HepG2 (cell line): ENCODE measurements at regions not wholly inside any gene's neighbourhood (a gene's known extent, or its start where the extent isn't known, plus 50 kb on each side); places are given as distances from the start of the nearest gene placed in this dataset.

ENCODE experiments used
- DMAP1 ChIP-seq: IDR thresholded peaks from 2 replicates; pipeline ENCODE4 v1.6.1; 2016
- E2F5 ChIP-seq: sonication (generic); formaldehyde crosslinking; conservative IDR thresholded peaks from 2 replicates; pipeline ENCODE4 v1.4.0; 2020; ENCODE audit warnings: missing genetic modification reagents
- FOXC1 ChIP-seq: sonication (generic); formaldehyde crosslinking; IDR thresholded peaks from 2 replicates; pipeline ENCODE4 v1.8.0; 2022; ENCODE audit warnings: mild to moderate bottlenecking, missing genetic modification reagents, borderline replicate concordance
- GABPA ChIP-seq, 2 experiments: IDR thresholded peaks; 2 replicates each; pipeline ENCODE4 v1.6.1; 2011 to 2016; ENCODE audit warnings: low read depth in 2 of 2, low read length in 1 of 2, missing biosample characterization in 1 of 2, missing genetic modification characterization in 1 of 2
- IRF1 ChIP-seq: sonication (generic); formaldehyde crosslinking; IDR thresholded peaks from 2 replicates; pipeline ENCODE4 v1.4.0; 2020; ENCODE audit warnings: low read depth, mild to moderate bottlenecking, missing genetic modification reagents
- KMT2B ChIP-seq: IDR thresholded peaks from 2 replicates; pipeline ENCODE4 v1.6.1; 2016; ENCODE audit warnings: missing genetic modification reagents, missing compliant biosample characterization
- MBD4 ChIP-seq: IDR thresholded peaks from 2 replicates; pipeline ENCODE4 v1.6.1; 2012; ENCODE audit warnings: low read length, inconsistent platforms, borderline replicate concordance
- NAIF1 ChIP-seq: sonication (generic); formaldehyde crosslinking; IDR thresholded peaks from 2 replicates; pipeline ENCODE4 v1.5.0; 2020; ENCODE audit warnings: mild to moderate bottlenecking, missing genetic modification reagents, borderline replicate concordance
- NR3C1 ChIP-seq: sonication (generic); formaldehyde crosslinking; IDR thresholded peaks from 2 replicates; pipeline ENCODE4 v1.4.0; 2020; ENCODE audit warnings: missing genetic modification reagents
- RBFOX2 ChIP-seq: fragments of 200-400 bp; formaldehyde crosslinking; IDR thresholded peaks from 2 replicates; pipeline ENCODE4 v1.6.1; 2017; ENCODE audit warnings: low read depth, mild to moderate bottlenecking, low read length
- RFXAP ChIP-seq: sonication (generic); formaldehyde crosslinking; IDR thresholded peaks from 2 replicates; pipeline ENCODE4 v1.4.0; 2020; ENCODE audit warnings: missing genetic modification reagents, borderline replicate concordance
- SAFB2 ChIP-seq: sonication (generic); formaldehyde crosslinking; IDR thresholded peaks from 2 replicates; pipeline ENCODE4 v1.5.1; 2020; ENCODE audit warnings: missing genetic modification reagents, low read depth, mild to moderate bottlenecking, borderline replicate concordance
- SNRNP70 ChIP-seq: fragments of 200-400 bp; formaldehyde crosslinking; IDR thresholded peaks from 2 replicates; pipeline ENCODE4 v1.6.1; 2017; ENCODE audit warnings: mild to moderate bottlenecking, low read depth, low read length, moderate library complexity
- TARDBP ChIP-seq: sonication (generic); formaldehyde crosslinking; IDR thresholded peaks from 2 replicates; pipeline ENCODE4 v1.8.0; 2022; ENCODE audit warnings: mild to moderate bottlenecking, missing genetic modification reagents
- TCF7L2 ChIP-seq: IDR thresholded peaks from 2 replicates; pipeline ENCODE4 v1.6.1; 2011; ENCODE audit warnings: mild to moderate bottlenecking, low read depth, low read length, moderate library complexity
- THAP7 ChIP-seq: sonication (generic); formaldehyde crosslinking; IDR thresholded peaks from 2 replicates; pipeline ENCODE4 v1.8.1; 2023; ENCODE audit warnings: mild to moderate bottlenecking, missing genetic modification reagents
- TOE1 ChIP-seq: sonication (generic); formaldehyde crosslinking; IDR thresholded peaks from 2 replicates; pipeline ENCODE4 v1.4.0; 2020; ENCODE audit warnings: mild to moderate bottlenecking, missing genetic modification reagents
- ZNF280D ChIP-seq: sonication (generic); formaldehyde crosslinking; IDR thresholded peaks from 2 replicates; pipeline ENCODE4 v1.5.1; 2020; ENCODE audit warnings: mild to moderate bottlenecking, missing genetic modification reagents
- ZNF33A ChIP-seq: sonication (generic); formaldehyde crosslinking; IDR thresholded peaks from 2 replicates; pipeline ENCODE4 v1.5.1; 2020; ENCODE audit warnings: missing genetic modification reagents, mild to moderate bottlenecking, moderate library complexity, borderline replicate concordance
- ZNF605 ChIP-seq: sonication (generic); formaldehyde crosslinking; IDR thresholded peaks from 2 replicates; pipeline ENCODE4 v1.8.0; 2022; ENCODE audit warnings: mild to moderate bottlenecking, missing genetic modification reagents
- ZNF720 ChIP-seq: sonication (generic); formaldehyde crosslinking; IDR thresholded peaks from 2 replicates; pipeline ENCODE4 v1.4.0; 2020; ENCODE audit warnings: missing genetic modification reagents
- ZSCAN12 ChIP-seq: sonication (generic); formaldehyde crosslinking; IDR thresholded peaks from 2 replicates; pipeline ENCODE4 v1.9.0; 2021; ENCODE audit warnings: mild to moderate bottlenecking, missing genetic modification reagents
- ZSCAN5A ChIP-seq: sonication (generic); formaldehyde crosslinking; IDR thresholded peaks from 2 replicates; pipeline ENCODE4 v1.8.0; 2022; ENCODE audit warnings: mild to moderate bottlenecking, missing genetic modification reagents, borderline replicate concordance

GRCh38 chr7:67302113-67303039 is 305.7 kb downstream of the TYW1 start (continued):
- TF ChIP-seq GABPA (IDR thresholded peaks at IDR 0.05; ENCODE audit: low read depth, low read length) (peak; percentile 69), GABPA (CRISPR knock-in tag; IDR thresholded peaks at IDR 0.05; ENCODE audit: low read depth) (peak; percentile 79), TCF7L2 (no peak), IRF1 (CRISPR knock-in tag) (no peak), THAP7 (CRISPR knock-in tag) (no peak), SNRNP70 (no peak), NR3C1 (CRISPR knock-in tag) (no peak), KMT2B (CRISPR knock-in tag) (peak; percentile 63), ZSCAN12 (CRISPR knock-in tag) (no peak), RFXAP (CRISPR knock-in tag) (0 out of 2 replicates have a peak, but pooled peaks have one; percentile 45), TOE1 (CRISPR knock-in tag) (no peak), TARDBP (CRISPR knock-in tag) (peak; percentile 83), NAIF1 (no peak), RBFOX2 (peak; percentile 87), SAFB2 (CRISPR knock-in tag) (peak; percentile 81), ZSCAN5A (peak; percentile 22; the same call in 1 of the 2 replicates), FOXC1 (no peak; the same call in 1 of the 2 replicates), ZNF720 (CRISPR knock-in tag) (no peak), DMAP1 (CRISPR knock-in tag) (peak; percentile 90), ZNF605 (CRISPR knock-in tag) (peak; percentile 69; the same call in 1 of the 2 replicates), MBD4 (no peak), ZNF33A (no peak), E2F5 (CRISPR knock-in tag) (no peak), ZNF280D (CRISPR knock-in tag) (0 out of 2 replicates have a peak, but pooled peaks have one; percentile 59)
